Activated gamma-delta T cell (primary cell): ENCODE measurements at regions not wholly inside any gene's neighbourhood (a gene's known extent, or its start where the extent isn't known, plus 50 kb on each side); places are given as distances from the start of the nearest gene placed in this dataset.

ENCODE experiments used
- DNase-seq: peaks from one replicate; lab custom pipeline; 2025; lab: John Stamatoyannopoulos, UW

DNA sequence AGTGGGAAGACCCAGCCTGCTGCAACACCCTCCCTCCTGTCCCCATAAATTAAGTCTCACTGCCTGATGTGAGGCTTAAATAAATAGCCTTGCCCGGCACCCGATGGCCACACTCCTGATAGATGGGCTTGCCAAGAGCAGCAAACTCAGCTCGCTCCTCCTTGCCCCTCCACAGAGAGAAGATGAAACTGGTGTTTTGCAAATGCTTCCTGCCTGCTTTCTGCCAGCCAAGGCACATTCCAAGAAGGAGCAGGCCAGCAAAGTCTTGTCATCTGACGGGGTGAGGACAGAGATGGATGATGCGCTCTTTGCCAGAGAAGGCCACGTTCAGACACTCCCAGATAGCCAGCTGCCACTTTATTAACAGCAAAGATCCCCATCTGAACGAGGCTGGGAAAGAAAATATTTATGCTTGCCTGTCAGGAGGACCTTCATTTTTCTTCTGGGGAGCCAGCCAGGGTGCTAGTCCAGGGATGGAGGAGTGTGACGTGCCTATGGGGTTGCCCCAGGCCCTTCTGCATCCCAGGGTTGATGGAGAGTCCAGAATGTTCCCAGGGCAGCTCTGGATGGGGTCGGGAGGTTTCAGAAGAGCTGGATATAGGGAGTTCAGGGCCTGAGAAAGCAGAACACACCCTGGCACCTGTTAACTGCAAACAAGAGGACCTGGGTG lies 265.4 kb downstream of the FOXD2 start:
- no peak for DNase-seq

DNA sequence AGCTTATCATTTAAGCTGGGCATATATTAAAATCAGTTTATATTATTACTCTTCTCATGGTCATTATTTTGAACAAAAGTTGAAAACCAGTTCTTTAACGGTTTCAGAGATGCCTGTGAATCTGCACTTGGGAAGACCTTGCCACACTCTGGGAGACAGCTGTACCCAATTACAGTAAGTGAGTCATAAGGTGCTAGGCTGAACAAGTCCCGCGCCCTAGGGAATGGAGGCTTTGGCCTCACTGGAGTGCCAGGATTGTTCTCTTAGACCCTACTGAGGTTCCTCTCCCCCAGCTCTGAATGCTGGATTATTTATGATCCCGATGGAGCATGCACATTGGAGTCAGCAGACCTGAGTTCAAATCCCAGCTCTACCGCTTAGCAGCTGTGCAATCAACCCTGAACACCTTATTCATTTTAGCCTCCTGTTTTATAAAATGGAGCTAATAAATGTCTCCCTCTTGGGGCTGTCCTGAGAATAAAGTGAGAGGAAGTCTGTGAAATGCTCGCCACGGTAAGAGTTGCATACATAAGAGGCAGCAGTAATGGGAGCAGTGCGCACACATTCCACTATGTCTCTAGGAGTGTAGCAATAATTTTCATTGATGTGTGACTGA lies 266.2 kb downstream of the FOXD2 start:
- no peak for DNase-seq

DNA sequence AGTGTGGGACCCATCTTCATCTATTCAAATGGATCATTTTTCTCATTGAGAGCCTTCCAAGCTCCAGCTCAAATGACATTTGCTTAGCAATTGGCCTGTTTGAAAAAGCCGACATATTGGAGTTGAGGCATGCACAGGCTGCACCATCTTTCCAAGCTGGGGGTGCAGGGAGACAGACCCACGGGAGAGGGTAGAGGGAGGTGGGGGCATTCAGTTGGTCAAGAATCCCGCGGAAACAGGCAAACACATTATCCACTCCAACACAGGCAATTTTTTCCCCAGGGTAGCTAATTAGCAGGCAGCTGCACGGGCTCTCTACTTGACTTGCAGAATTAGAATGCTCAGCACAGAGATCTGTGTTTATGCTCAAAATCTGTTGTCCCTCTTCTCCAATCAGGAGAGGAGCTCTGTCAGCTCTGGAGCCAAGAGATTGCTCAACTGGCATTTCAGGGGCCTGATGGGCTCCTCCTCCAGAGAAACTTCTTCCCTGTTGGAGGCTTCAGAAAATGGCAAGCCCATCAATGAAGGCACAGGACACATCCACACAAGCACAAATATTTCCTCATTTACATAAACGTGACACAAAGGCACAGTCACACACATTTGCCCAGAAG lies 267.8 kb downstream of the FOXD2 start:
- DNase-seq: no peak

DNA sequence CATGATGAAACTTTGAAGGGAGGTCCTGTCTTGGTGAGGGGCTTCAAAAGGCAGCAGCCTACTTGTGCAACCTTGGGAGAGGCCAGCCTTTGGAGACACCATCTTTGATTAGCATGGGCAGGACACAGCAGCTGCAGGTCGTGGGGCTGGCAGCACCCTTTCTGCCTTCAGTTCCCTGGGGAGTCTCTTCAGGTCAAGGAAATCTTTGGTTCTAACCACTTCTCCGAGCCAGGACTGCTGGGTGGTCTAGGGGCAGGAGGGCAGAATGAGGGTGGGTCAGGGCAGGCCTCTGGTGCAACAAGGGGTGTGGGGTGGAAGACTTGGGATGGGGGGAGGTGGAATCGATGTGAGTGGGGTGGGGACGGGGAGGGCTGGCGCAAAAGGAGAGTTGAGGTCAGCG lies 269.7 kb downstream of the FOXD2 start:
- no peak for DNase-seq

DNA sequence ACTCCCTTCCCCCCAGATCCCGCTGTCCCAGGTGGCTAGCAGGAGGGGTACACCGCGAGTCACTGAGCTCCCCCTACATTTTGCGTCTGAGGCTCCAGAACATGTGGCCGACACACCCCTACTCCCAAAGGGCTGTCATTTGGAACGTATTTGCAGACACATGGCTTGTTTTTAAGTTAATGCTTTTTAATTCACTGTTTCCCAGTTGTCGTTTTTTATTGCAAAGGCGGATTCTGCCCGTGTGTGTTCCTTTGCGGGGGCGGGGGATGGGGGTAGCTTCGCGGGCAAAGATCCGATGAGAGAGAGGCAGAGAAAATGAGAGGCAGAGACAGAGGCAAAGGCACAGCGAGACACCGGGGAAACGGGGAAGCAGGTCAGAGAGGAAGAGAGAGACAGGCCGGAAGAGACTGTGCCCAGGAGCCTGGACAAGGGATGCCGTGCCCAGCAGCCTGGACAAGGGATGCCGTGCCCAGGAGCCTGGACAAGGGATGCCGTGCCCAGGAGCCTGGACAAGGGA lies 270.2 kb downstream of the FOXD2 start:
- DNase-seq: no peak

DNA sequence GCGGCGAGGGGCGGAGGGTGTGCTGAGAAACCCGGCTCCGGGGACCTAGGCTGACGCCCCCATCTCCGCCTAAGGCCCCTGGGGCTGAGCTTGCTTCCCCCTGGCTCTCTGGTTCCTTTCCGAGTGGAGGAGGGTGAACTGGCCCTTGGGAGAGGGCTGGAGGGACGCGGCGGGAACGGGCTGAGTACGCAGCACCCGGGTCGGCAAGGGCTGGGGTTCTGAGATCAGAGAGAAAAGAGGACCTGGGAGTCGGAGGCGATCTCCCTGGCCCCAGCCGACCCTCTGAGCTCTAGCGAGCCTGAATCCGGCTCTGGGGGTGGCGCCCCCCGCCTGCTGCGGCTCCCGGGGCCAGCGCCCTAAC lies 270.8 kb downstream of the FOXD2 start:
- no peak for DNase-seq

DNA sequence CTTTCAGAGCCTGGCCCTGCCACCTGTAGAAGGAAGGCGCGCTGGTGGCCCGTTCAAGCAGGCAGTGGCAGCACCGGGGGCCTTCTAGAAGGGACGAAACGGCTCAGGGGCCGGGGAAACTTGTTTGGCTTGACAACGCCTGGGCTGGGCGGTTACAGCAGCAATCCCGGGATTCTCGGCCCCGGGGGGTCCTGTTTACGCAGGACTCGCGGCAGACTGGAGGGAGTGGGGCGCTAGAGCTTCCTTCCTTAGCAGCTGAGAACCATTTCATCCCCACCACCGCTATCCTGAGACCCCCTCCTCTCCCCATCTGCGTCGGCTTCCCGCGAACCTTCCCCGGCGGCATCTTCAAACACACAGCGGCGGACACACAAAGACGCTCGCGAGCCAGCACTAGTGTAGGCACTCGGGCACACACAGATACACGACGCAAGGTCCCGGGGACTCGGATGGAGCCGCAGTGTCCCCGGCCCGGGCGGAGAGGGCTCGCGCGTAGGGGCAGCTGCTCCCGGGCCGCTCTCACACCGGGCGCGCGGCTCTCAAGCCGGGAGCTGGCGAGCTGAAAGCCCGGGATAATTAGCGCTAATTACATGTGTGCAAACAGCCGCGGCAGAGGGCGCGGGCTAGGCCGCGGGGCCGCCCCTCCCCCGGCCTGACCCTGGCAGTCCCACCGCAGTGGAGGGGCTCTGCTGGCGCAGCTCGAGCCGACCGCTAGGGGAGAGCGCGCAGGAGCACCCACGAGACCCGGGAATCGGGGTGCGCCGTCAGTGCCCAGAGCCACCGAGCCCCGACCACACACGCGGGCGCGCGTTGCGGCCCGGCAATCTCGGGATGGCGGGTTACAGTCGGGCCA lies 271.4 kb downstream of the FOXD2 start:
- no peak for DNase-seq

DNA sequence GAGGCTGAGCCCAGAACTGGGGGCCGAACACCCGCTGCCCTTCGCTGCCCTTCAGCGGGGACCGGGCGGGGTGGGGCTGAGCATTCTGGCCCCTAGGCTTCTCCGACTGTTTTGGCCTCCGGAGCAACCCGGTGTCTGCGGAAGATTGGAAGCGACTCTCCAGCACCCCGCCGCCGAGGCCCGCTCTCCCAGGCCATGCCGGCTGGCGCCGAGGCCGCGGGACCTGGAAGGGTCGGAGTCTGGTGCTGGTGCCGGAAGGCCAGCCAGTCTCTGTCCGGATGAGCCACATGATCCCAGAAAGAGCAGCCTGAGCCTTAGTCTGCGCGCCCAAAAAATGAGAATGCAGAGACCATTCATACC lies 272.0 kb downstream of the FOXD2 start:
- DNase-seq: no peak

DNA sequence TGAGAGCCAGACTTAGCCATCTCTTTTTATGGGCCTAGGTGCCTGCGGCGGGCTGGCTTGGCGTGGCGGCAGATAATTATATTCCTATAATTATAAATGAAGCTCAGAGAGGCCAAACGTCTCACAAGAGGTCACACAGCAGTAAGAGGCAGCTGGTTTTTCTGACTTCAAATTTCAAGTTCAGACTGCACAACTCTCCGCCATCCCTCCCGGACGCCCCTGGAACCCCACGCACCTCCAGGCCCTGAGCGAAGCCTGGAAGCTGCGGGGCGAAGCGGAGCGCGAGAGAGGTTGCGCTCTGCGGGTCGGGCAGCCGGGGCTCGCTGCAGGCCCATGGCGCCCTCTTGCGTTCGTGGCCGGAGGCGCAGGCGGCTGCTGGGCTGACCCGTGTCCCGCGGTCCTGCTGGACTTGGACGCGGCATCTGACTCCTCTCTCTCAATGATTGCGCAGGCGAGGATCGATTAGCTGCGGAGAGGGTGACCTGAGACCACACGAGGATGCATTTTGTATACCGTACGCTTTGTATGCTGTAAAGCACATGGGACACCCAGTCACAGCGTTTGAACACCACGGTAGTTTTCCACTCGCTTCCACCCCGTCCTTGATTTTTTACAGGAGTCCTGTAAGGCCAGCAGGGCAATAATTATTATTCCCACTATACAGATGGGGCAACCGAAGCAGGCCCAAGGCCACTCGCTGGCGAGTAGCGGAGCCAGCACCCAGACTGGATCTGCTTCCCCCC lies 272.7 kb downstream of the FOXD2 start:
- DNase-seq: peak; percentile 28
